ENCODE measurements at regions not wholly inside any gene's neighbourhood (a gene's known extent, or its start where the extent isn't known, plus 50 kb on each side); places are given as distances from the start of the nearest gene placed in this dataset.

- TF ChIP-seq ZFP3 (CRISPR knock-in tag; IDR thresholded peaks at IDR 0.05) (no peak), TCF4 (CRISPR knock-in tag; IDR thresholded peaks at IDR 0.05; ENCODE audit: borderline replicate concordance) (no peak), ZNF8 (CRISPR knock-in tag; IDR thresholded peaks at IDR 0.05) (no peak), RARB (CRISPR knock-in tag; IDR thresholded peaks at IDR 0.05) (no peak), BACH2 (CRISPR knock-in tag; IDR thresholded peaks at IDR 0.05; ENCODE audit: borderline replicate concordance) (no peak), ARNTL (CRISPR knock-in tag; IDR thresholded peaks at IDR 0.05; ENCODE audit: borderline replicate concordance, low read depth) (no peak)
- TF ChIP-seq, protein P1, sequence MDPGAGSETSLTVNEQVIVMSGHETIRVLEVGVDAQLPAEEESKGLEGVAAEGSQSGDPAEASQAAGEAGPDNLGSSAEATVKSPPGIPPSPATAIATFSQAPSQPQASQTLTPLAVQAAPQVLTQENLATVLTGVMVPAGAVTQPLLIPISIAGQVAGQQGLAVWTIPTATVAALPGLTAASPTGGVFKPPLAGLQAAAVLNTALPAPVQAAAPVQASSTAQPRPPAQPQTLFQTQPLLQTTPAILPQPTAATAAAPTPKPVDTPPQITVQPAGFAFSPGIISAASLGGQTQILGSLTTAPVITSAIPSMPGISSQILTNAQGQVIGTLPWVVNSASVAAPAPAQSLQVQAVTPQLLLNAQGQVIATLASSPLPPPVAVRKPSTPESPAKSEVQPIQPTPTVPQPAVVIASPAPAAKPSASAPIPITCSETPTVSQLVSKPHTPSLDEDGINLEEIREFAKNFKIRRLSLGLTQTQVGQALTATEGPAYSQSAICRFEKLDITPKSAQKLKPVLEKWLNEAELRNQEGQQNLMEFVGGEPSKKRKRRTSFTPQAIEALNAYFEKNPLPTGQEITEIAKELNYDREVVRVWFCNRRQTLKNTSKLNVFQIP (CRISPR knock-in tag; IDR thresholded peaks at IDR 0.05; ENCODE audit: borderline replicate concordance, low read depth), result no peak
These were observed 59.8 kb upstream of the LGALSL start (continued) for GRCh38 chr2:64394153-64394552.

GRCh38 chr2:64396001-64396400, 58.0 kb upstream of the LGALSL start:
- no peak for TF ChIP-seq ZFP3 (CRISPR knock-in tag; IDR thresholded peaks at IDR 0.05)
- TF ChIP-seq, protein P2, sequence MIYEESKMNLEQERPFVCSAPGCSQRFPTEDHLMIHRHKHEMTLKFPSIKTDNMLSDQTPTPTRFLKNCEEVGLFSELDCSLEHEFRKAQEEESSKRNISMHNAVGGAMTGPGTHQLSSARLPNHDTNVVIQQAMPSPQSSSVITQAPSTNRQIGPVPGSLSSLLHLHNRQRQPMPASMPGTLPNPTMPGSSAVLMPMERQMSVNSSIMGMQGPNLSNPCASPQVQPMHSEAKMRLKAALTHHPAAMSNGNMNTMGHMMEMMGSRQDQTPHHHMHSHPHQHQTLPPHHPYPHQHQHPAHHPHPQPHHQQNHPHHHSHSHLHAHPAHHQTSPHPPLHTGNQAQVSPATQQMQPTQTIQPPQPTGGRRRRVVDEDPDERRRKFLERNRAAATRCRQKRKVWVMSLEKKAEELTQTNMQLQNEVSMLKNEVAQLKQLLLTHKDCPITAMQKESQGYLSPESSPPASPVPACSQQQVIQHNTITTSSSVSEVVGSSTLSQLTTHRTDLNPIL (CRISPR knock-in tag; IDR thresholded peaks at IDR 0.05; ENCODE audit: low read depth), result no peak

DNA sequence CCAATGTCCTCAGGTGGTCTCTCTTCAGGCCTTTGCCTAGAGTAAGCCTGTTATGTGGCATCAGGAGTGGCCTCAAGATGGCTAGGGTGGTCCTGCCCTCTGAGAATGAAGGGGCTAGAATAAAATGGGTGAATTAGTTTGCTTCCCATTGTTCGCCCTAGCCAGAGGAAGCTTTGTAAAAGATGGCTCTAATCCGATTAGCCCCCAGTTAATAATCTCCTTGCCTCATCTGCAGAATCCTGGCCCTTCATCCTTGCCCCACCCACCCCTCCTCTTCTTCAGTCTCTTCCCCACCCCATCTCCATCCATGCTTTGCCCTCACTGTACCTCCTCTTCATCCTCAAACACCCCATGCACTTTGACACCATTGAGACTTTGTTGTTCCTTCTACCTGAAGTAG, 57.4 kb upstream of the LGALSL start:
- ATAC-seq, result no peak
- no peak for TF ChIP-seq SNAI2 (CRISPR knock-in tag; IDR thresholded peaks at IDR 0.05)

More at GRCh38 chr2:64396001-64396400, 58.0 kb upstream of the LGALSL start:
- no peak for ATAC-seq

GRCh38 chr2:64398516-64399129, 55.3 kb upstream of the LGALSL start:
- ATAC-seq, result no peak

GRCh38 chr2:64399521-64399920, 54.4 kb upstream of the LGALSL start:
- no peak for ATAC-seq
- TF ChIP-seq ISL1 (CRISPR knock-in tag; IDR thresholded peaks at IDR 0.05), result no peak
- TF ChIP-seq RARB (CRISPR knock-in tag; IDR thresholded peaks at IDR 0.05), result no peak
- TF ChIP-seq OSR1 (CRISPR knock-in tag; IDR thresholded peaks at IDR 0.05), result no peak
- TF ChIP-seq BACH2 (CRISPR knock-in tag; IDR thresholded peaks at IDR 0.05; ENCODE audit: borderline replicate concordance), result no peak
- no peak for TF ChIP-seq PPARA (CRISPR knock-in tag; IDR thresholded peaks at IDR 0.05; ENCODE audit: borderline replicate concordance)
- no peak for TF ChIP-seq ZFP30 (CRISPR knock-in tag; IDR thresholded peaks at IDR 0.05)
- TF ChIP-seq ZNF70 (CRISPR knock-in tag; IDR thresholded peaks at IDR 0.05), result no peak
- no peak for TF ChIP-seq TOX (CRISPR knock-in tag; IDR thresholded peaks at IDR 0.05; ENCODE audit: borderline replicate concordance)
- TF ChIP-seq GLIS3 (CRISPR knock-in tag; IDR thresholded peaks at IDR 0.05), result no peak
- no peak for TF ChIP-seq CSDC2 (CRISPR knock-in tag; IDR thresholded peaks at IDR 0.05)
- TF ChIP-seq, protein P3, sequence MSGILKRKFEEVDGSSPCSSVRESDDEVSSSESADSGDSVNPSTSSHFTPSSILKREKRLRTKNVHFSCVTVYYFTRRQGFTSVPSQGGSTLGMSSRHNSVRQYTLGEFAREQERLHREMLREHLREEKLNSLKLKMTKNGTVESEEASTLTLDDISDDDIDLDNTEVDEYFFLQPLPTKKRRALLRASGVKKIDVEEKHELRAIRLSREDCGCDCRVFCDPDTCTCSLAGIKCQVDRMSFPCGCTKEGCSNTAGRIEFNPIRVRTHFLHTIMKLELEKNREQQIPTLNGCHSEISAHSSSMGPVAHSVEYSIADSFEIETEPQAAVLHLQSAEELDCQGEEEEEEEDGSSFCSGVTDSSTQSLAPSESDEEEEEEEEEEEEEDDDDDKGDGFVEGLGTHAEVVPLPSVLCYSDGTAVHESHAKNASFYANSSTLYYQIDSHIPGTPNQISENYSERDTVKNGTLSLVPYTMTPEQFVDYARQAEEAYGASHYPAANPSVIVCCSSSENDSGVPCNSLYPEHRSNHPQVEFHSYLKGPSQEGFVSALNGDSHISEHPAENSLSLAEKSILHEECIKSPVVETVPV (CRISPR knock-in tag; IDR thresholded peaks at IDR 0.05), result no peak

More at GRCh38 chr2:64398516-64399129, 55.3 kb upstream of the LGALSL start:
- no peak for TF ChIP-seq TOX (CRISPR knock-in tag; IDR thresholded peaks at IDR 0.05; ENCODE audit: borderline replicate concordance)
- TF ChIP-seq RARB (CRISPR knock-in tag; IDR thresholded peaks at IDR 0.05), result no peak
- no peak for TF ChIP-seq ZNF565 (CRISPR knock-in tag; conservative IDR thresholded peaks at IDR 0.05; ENCODE audit: low read depth)
- TF ChIP-seq CSDC2 (CRISPR knock-in tag; IDR thresholded peaks at IDR 0.05), result no peak
- TF ChIP-seq ZFP3 (CRISPR knock-in tag; IDR thresholded peaks at IDR 0.05), result no peak
- no peak for TF ChIP-seq ZNF8 (CRISPR knock-in tag; IDR thresholded peaks at IDR 0.05)
- TF ChIP-seq ISL1 (CRISPR knock-in tag; IDR thresholded peaks at IDR 0.05), result no peak
- no peak for TF ChIP-seq ZC3H10 (CRISPR knock-in tag; IDR thresholded peaks at IDR 0.05)
- TF ChIP-seq, protein P1 (CRISPR knock-in tag; IDR thresholded peaks at IDR 0.05; ENCODE audit: borderline replicate concordance, low read depth), result no peak
- no peak for TF ChIP-seq ESRRG (CRISPR knock-in tag; IDR thresholded peaks at IDR 0.05)
- no peak for TF ChIP-seq ARNTL (CRISPR knock-in tag; IDR thresholded peaks at IDR 0.05; ENCODE audit: borderline replicate concordance, low read depth)
- no peak for TF ChIP-seq ZNF70 (CRISPR knock-in tag; IDR thresholded peaks at IDR 0.05)

All from SK-N-SH treated with all-trans-retinoic acid at 6 μM for 48 hours (cell line).